Fibroblast of lung (primary cell): ENCODE measurements at regions not wholly inside any gene's neighbourhood (a gene's known extent, or its start where the extent isn't known, plus 50 kb on each side); places are given as distances from the start of the nearest gene placed in this dataset.

Experiments used
- DNase-seq, 2 donors: peaks; one replicate each; pipeline versions ENCODE4 v3.0.0 to v3.0.0-alpha.2; 2010; ENCODE audit warnings: low read depth in 2 of 2
- H2AFZ ChIP-seq: 2 replicates; pipeline ENCODE4 v1.5.1; 2012; ENCODE audit warnings: low read length, control low read depth, inconsistent platforms
- H3K27ac ChIP-seq: 2 replicates; pipeline ENCODE4 v1.5.1; 2011; ENCODE audit warnings: low read length, control low read depth; ENCODE audit not compliant: insufficient read depth
- H3K27me3 ChIP-seq: 2 replicates; pipeline ENCODE4 v1.5.1; 2011; ENCODE audit warnings: mild to moderate bottlenecking, low read length; ENCODE audit not compliant: control insufficient read depth, insufficient read depth
- H3K36me3 ChIP-seq: 2 replicates; pipeline ENCODE4 v1.5.1; 2011; ENCODE audit warnings: low read length; ENCODE audit not compliant: control insufficient read depth, insufficient read depth
- H3K4me1 ChIP-seq: 2 replicates; pipeline ENCODE4 v1.5.1; 2011; ENCODE audit warnings: low read length; ENCODE audit not compliant: control insufficient read depth, insufficient read depth; ENCODE audit errors: extremely low read depth
- H3K4me2 ChIP-seq: 2 replicates; pipeline ENCODE4 v1.5.1; 2011; ENCODE audit warnings: low read length, control low read depth; ENCODE audit not compliant: insufficient read depth; ENCODE audit errors: extremely low read depth
- H3K4me3 ChIP-seq, 4 experiments: fragments of 200-600 bp in 1 of 4; sonication (generic) in 1 of 4; replicated peaks in 1 of 4; 2 replicates each; pipeline ENCODE4 v1.5.1; 2011 to 2016; ENCODE audit warnings: low read length in 4 of 4, low read depth in 3 of 4, mild to moderate bottlenecking in 3 of 4, control low read depth in 2 of 4, inconsistent platforms in 1 of 4, mixed read lengths in 1 of 4; ENCODE audit not compliant: insufficient read depth in 1 of 4; ENCODE audit errors: control extremely low read depth in 1 of 4
- H3K79me2 ChIP-seq: 2 replicates; pipeline ENCODE4 v1.5.1; 2012; ENCODE audit warnings: mild to moderate bottlenecking, low read length, inconsistent platforms; ENCODE audit not compliant: control insufficient read depth, insufficient read depth
- H3K9ac ChIP-seq: 2 replicates; pipeline ENCODE4 v1.5.1; 2011; ENCODE audit warnings: mild to moderate bottlenecking, low read length, control low read depth; ENCODE audit not compliant: insufficient read depth
- H3K9me3 ChIP-seq: 2 replicates; pipeline ENCODE4 v1.5.1; 2012; ENCODE audit warnings: low read depth, low read length; ENCODE audit not compliant: control insufficient read depth, insufficient read depth
- H4K20me1 ChIP-seq: 2 replicates; pipeline ENCODE4 v1.5.1; 2011; ENCODE audit warnings: low read length; ENCODE audit not compliant: control insufficient read depth, insufficient read depth; ENCODE audit errors: extremely low read depth
- EZH2 ChIP-seq: IDR thresholded peaks from 2 replicates; pipeline ENCODE4 v1.5.1; 2012; ENCODE audit warnings: low read length, control low read depth, mild to moderate bottlenecking; ENCODE audit errors: missing control alignments
- TF ChIP-seq, protein P1 (sequence below), 2 donors: IDR thresholded peaks in 1 of 2; conservative IDR thresholded peaks in 1 of 2; 1 replicate in 1 of 2; 2 replicates in 1 of 2; pipeline ENCODE4 v1.5.1; 2011 to 2012; ENCODE audit warnings: low read length in 2 of 2, control low read depth in 1 of 2, inconsistent platforms in 1 of 2, low read depth in 1 of 2, mild to moderate bottlenecking in 1 of 2

DNA sequence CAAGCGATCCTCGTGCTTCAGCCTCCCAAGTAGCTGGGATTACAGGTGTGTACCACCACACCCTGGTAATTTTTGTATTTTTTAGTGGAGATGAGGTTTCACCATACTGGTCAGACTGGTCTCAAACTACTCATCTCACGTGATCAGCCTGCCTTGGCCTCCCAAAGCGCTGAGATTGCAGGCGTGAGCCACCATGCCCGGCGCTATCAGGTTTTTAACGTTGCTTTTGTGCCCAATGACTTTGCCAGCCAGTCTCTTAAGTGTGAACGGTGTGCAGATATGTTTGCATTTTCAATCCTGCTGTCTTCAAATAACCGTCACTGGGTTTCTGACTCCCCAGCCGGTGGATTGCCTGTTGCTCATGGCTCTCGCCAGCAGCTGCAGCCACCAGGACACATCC lies 201.8 kb upstream of the PPP2R2D start:
- TF ChIP-seq, protein P1, sequence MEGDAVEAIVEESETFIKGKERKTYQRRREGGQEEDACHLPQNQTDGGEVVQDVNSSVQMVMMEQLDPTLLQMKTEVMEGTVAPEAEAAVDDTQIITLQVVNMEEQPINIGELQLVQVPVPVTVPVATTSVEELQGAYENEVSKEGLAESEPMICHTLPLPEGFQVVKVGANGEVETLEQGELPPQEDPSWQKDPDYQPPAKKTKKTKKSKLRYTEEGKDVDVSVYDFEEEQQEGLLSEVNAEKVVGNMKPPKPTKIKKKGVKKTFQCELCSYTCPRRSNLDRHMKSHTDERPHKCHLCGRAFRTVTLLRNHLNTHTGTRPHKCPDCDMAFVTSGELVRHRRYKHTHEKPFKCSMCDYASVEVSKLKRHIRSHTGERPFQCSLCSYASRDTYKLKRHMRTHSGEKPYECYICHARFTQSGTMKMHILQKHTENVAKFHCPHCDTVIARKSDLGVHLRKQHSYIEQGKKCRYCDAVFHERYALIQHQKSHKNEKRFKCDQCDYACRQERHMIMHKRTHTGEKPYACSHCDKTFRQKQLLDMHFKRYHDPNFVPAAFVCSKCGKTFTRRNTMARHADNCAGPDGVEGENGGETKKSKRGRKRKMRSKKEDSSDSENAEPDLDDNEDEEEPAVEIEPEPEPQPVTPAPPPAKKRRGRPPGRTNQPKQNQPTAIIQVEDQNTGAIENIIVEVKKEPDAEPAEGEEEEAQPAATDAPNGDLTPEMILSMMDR (conservative IDR thresholded peaks at IDR 0.05 in 1 of 2, IDR thresholded peaks at IDR 0.05 in 1 of 2; ENCODE audit: low read depth in 1 of 2, low read length in 2 of 2), result no peak
- H3K4me2 ChIP-seq, result no peak overlapping the region
- H3K36me3 ChIP-seq, result no peaks in the 10 kb centered on the region
- no peaks in the 10 kb centered on the region for H3K9me3 ChIP-seq
- no peak overlapping the region for H3K27ac ChIP-seq
- H3K4me1 ChIP-seq, result no peaks in the 10 kb centered on the region
- no peaks in the 10 kb centered on the region for H4K20me1 ChIP-seq
- no peak overlapping the region for H3K9ac ChIP-seq
- no peak for DNase-seq
- no peak overlapping the region for H2AFZ ChIP-seq
- no peak overlapping the region for H3K4me3 ChIP-seq
- no peaks in the 10 kb centered on the region for H3K79me2 ChIP-seq
- no peaks in the 10 kb centered on the region for H3K27me3 ChIP-seq

DNA sequence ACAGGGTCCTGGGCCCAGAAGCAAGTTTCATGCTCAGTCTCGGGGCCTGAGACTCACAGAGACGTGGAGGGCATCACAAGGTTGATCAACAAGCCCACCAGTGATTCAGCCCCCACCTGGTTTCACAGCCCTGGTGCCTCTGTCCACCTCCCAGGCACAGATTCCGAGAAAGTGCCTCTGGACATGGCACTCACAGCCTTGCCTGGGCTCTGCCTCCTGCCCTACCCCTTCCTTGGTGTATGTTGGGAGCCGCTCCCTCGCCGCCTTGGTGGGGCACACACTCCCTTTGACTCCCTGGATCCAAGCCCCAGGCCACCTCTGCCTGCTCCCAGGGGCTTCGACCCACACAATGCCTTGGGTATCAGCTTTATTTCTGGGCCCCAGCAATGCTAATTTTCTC lies 200.8 kb upstream of the PPP2R2D start:
- H3K9me3 ChIP-seq, result no peaks in the 10 kb centered on the region
- no peak overlapping the region for H3K9ac ChIP-seq
- H3K4me2 ChIP-seq, result no peak overlapping the region
- no peak overlapping the region for H3K4me3 ChIP-seq
- TF ChIP-seq, protein P1 (conservative IDR thresholded peaks at IDR 0.05 in 1 of 2, IDR thresholded peaks at IDR 0.05 in 1 of 2; ENCODE audit: low read depth in 1 of 2, low read length in 2 of 2), result no peak
- TF ChIP-seq EZH2, result no peak
- no peak for DNase-seq
- H3K27me3 ChIP-seq, result no peaks in the 10 kb centered on the region
- H3K36me3 ChIP-seq, result no peaks in the 10 kb centered on the region
- H3K79me2 ChIP-seq, result no peaks in the 10 kb centered on the region
- no peak overlapping the region for H2AFZ ChIP-seq
- H3K27ac ChIP-seq, result no peak overlapping the region
- no peaks in the 10 kb centered on the region for H4K20me1 ChIP-seq
- H3K4me1 ChIP-seq, result no peaks in the 10 kb centered on the region

DNA sequence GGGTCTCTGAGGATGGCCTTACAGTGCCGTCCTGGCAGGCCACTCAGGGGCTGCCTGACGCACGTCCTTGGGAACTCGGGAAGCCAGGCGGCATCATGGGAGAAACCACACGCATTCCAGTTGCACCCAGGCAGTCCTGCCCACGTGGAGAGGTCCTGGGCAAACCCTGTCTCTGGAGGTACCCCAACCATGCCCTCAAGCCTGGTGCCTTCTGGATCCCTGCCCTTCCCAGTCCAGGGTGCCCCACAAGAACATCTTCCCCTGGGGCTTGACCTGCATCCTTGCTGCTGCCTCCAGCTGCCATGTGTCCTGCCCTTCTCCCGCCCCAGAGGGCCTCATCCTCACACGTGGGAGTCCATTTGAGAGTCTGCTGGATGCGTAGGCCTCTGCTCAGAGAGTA lies 200.3 kb upstream of the PPP2R2D start:
- H3K27ac ChIP-seq, result no peak overlapping the region
- H3K4me1 ChIP-seq, result no peaks in the 10 kb centered on the region
- H3K9ac ChIP-seq, result no peak overlapping the region
- no peaks in the 10 kb centered on the region for H4K20me1 ChIP-seq
- no peaks in the 10 kb centered on the region for H3K9me3 ChIP-seq
- DNase-seq, result no peak
- no peaks in the 10 kb centered on the region for H3K79me2 ChIP-seq
- TF ChIP-seq EZH2, result no peak
- TF ChIP-seq, protein P1 (conservative IDR thresholded peaks at IDR 0.05 in 1 of 2, IDR thresholded peaks at IDR 0.05 in 1 of 2; ENCODE audit: low read depth in 1 of 2, low read length in 2 of 2), result no peak
- H3K36me3 ChIP-seq, result no peaks in the 10 kb centered on the region
- H3K27me3 ChIP-seq, result no peaks in the 10 kb centered on the region
- no peak overlapping the region for H3K4me3 ChIP-seq
- H2AFZ ChIP-seq, result no peak overlapping the region
- no peak overlapping the region for H3K4me2 ChIP-seq
